ENCODE measurements at regions not wholly inside any gene's neighbourhood (a gene's known extent, or its start where the extent isn't known, plus 50 kb on each side); places are given as distances from the start of the nearest gene placed in this dataset.

- no peak for TF ChIP-seq FOS (IDR thresholded peaks at IDR 0.05; ENCODE audit: borderline replicate concordance, extremely low read depth, insufficient read length)
- no peak for TF ChIP-seq SREBF2 (IDR thresholded peaks at IDR 0.05; ENCODE audit: low read length)
- TF ChIP-seq ZNF384 (IDR thresholded peaks at IDR 0.05; ENCODE audit: borderline replicate concordance, low read depth, low read length) = no peak
- no peak for TF ChIP-seq RCOR1 (conservative IDR thresholded peaks at IDR 0.05; ENCODE audit: low read depth, low read length)
- TF ChIP-seq NBN (IDR thresholded peaks at IDR 0.05) = no peak
- TF ChIP-seq, protein P1, sequence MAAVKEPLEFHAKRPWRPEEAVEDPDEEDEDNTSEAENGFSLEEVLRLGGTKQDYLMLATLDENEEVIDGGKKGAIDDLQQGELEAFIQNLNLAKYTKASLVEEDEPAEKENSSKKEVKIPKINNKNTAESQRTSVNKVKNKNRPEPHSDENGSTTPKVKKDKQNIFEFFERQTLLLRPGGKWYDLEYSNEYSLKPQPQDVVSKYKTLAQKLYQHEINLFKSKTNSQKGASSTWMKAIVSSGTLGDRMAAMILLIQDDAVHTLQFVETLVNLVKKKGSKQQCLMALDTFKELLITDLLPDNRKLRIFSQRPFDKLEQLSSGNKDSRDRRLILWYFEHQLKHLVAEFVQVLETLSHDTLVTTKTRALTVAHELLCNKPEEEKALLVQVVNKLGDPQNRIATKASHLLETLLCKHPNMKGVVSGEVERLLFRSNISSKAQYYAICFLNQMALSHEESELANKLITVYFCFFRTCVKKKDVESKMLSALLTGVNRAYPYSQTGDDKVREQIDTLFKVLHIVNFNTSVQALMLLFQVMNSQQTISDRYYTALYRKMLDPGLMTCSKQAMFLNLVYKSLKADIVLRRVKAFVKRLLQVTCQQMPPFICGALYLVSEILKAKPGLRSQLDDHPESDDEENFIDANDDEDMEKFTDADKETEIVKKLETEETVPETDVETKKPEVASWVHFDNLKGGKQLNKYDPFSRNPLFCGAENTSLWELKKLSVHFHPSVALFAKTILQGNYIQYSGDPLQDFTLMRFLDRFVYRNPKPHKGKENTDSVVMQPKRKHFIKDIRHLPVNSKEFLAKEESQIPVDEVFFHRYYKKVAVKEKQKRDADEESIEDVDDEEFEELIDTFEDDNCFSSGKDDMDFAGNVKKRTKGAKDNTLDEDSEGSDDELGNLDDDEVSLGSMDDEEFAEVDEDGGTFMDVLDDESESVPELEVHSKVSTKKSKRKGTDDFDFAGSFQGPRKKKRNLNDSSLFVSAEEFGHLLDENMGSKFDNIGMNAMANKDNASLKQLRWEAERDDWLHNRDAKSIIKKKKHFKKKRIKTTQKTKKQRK (IDR thresholded peaks at IDR 0.05; ENCODE audit: low read depth, low read length) = no peak
- Histone ChIP-seq H3K4me1 (ENCODE audit: control insufficient read depth, insufficient read depth, low read length) (no peaks in the 10 kb centered on the region), H3K27me3 (replicated peaks in 1 of 2; ENCODE audit: control insufficient read depth in 2 of 2, insufficient read depth in 2 of 2, low read length in 1 of 2) (no peaks in the 10 kb centered on the region), H2AFZ (ENCODE audit: control insufficient read depth, low read depth, low read length) (no peak overlapping the region), H3K36me3 (ENCODE audit: control insufficient read depth in 2 of 2, insufficient read depth in 2 of 2, low read length in 1 of 2) (no peaks in the 10 kb centered on the region), H3K4me2 (ENCODE audit: control insufficient read depth, insufficient read depth) (no peak overlapping the region), H3K79me2 (ENCODE audit: control insufficient read depth, insufficient read depth, low read length) (no peaks in the 10 kb centered on the region), H3K9me3 (replicated peaks; ENCODE audit: control insufficient read depth, insufficient read depth, low read length) (no peaks in the 10 kb centered on the region), H3K4me3 (no peak overlapping the region), H3K27ac (ENCODE audit: control insufficient read depth, insufficient read depth) (no peak overlapping the region), H4K20me1 (ENCODE audit: control insufficient read depth, insufficient read depth) (no peaks in the 10 kb centered on the region), H3K9ac (ENCODE audit: control insufficient read depth, insufficient read depth, low read length) (no peak overlapping the region)
- DNase-seq (ENCODE audit: low read depth, low spot score) (no peak), FAIRE-seq (no peak), ATAC-seq (no peak)
- ChIA-PET SMC1A (ENCODE audit: uncharacterized antibody, unreplicated experiment) (interaction anchor here (1.5 to 1.9 kb wide), 3 partner anchors 10 to 80 kb away, joined by 4 to 6 read pairs (median 4); no protein-coding TSS in a partner anchor), RAD21 (ENCODE audit: unreplicated experiment) (no interaction called here), POLR2A (interaction anchor here (0.6 kb wide), 1 partner anchor 68 kb away, joined by 3 read pairs; no protein-coding TSS in a partner anchor), CTCF (interaction anchor here (1.2 kb wide), 1 partner anchor 15 kb away, joined by 3 read pairs; no protein-coding TSS in a partner anchor)
- WGBS (ENCODE audit: insufficient coverage, insufficient replicate concordance, low lambda C conversion rate, missing lambda C conversion rate) = 10% methylated on average over 3 of the region's 3 CpGs
- in situ Hi-C loops (cut with MboI) = no loop called here
- no TSS peak for BruUV-seq (replicated peaks)
- intact Hi-C loops (cut with micrococcal nuclease; ENCODE audit: unreplicated experiment) = no loop called here
These were observed 603.5 kb downstream of the ISL1 start for GRCh38 chr5:51986733-51987132.

Measured in GM12878 (cell line).